SH-SY5Y (cell line): ENCODE measurements at regions not wholly inside any gene's neighbourhood (a gene's known extent, or its start where the extent isn't known, plus 50 kb on each side); places are given as distances from the start of the nearest gene placed in this dataset.

ENCODE experiments used
- GATA2 ChIP-seq: IDR thresholded peaks from 2 replicates; pipeline ENCODE4 v1.6.1; 2011; ENCODE audit warnings: mild to moderate bottlenecking, low read depth, low read length
- GATA3 ChIP-seq: IDR thresholded peaks from 2 replicates; pipeline ENCODE4 v1.6.1; 2011; ENCODE audit warnings: low read depth, mild to moderate bottlenecking, low read length, moderate library complexity

GRCh38 chr3:167188592-167188991 is 191.5 kb downstream of the ZBBX start:
- TF ChIP-seq GATA2 (no peak), GATA3 (no peak)
